ENCODE measurements at regions not wholly inside any gene's neighbourhood (a gene's known extent, or its start where the extent isn't known, plus 50 kb on each side); places are given as distances from the start of the nearest gene placed in this dataset.

- TF ChIP-seq CTCF (IDR thresholded peaks at IDR 0.05; ENCODE audit: low read length): no peak
- TF ChIP-seq EZH2 (optimal IDR thresholded peaks at IDR 0.05; ENCODE audit: low read depth, low read length): no peak
- TF ChIP-seq EZH2phosphoT487 (IDR thresholded peaks at IDR 0.05; ENCODE audit: low read length): no peak
These were observed 55.5 kb upstream of the DLX4 start for GRCh38 chr17:49913226-49914095.

Measured in MM.1S (cell line).